GM12865 (cell line): ENCODE measurements at regions not wholly inside any gene's neighbourhood (a gene's known extent, or its start where the extent isn't known, plus 50 kb on each side); places are given as distances from the start of the nearest gene placed in this dataset.

Experiments used
- DNase-seq: peaks from one replicate; pipeline ENCODE4 v3.0.0; 2010; ENCODE audit warnings: low read depth
- H3K4me3 ChIP-seq: 2 replicates; pipeline ENCODE4 v1.5.1; 2011; ENCODE audit warnings: mild to moderate bottlenecking, low read depth, low read length, control low read depth
- TF ChIP-seq, protein P1 (sequence below): IDR thresholded peaks from 2 replicates; pipeline ENCODE4 v1.5.1; 2011; ENCODE audit warnings: low read length, control low read depth, low read depth, inconsistent platforms; ENCODE audit not compliant: insufficient read depth; ENCODE audit errors: missing control alignments

DNA sequence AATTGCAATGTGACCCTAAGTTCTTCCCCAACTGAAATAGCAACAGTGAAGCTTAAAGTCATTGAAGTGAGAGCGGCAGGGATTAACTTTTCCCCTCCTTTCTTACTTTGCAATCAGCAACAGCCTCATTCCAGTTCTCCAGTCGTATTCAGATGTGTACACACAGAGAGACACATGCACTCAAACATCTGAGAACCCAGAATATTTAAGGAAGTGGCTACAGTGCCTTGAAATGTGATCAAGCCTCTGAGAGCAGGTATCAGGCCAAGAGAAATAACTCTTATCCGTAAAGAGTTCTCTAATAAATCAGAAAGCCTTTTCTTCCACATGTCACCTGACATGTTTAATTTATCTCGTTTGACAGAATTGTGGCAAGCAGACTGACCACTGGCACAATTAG lies 388.9 kb upstream of the NPVF start:
- H3K4me3 ChIP-seq, result no peak overlapping the region
- TF ChIP-seq, protein P1, sequence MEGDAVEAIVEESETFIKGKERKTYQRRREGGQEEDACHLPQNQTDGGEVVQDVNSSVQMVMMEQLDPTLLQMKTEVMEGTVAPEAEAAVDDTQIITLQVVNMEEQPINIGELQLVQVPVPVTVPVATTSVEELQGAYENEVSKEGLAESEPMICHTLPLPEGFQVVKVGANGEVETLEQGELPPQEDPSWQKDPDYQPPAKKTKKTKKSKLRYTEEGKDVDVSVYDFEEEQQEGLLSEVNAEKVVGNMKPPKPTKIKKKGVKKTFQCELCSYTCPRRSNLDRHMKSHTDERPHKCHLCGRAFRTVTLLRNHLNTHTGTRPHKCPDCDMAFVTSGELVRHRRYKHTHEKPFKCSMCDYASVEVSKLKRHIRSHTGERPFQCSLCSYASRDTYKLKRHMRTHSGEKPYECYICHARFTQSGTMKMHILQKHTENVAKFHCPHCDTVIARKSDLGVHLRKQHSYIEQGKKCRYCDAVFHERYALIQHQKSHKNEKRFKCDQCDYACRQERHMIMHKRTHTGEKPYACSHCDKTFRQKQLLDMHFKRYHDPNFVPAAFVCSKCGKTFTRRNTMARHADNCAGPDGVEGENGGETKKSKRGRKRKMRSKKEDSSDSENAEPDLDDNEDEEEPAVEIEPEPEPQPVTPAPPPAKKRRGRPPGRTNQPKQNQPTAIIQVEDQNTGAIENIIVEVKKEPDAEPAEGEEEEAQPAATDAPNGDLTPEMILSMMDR, result no peak
- no peak for DNase-seq

DNA sequence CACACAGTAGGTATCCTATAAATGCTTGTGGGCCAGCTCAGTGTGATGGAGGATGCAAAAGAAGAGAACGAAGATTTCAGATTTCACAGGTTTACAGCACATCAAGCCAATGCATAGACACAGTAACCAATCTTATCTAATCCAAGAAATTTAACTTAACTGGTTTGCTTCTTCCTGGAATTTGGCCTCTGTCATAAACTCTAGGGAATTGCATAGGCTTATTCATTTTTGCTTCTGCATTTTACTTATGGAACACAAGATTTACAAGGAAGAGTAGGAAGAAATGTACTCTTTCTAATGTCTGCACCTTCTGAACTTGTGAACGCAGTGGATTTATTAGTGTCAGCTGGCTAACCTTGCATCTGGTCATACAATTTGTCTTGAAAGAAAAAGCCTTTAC lies 389.4 kb upstream of the NPVF start:
- H3K4me3 ChIP-seq, result no peak overlapping the region
- TF ChIP-seq, protein P1, result no peak
- no peak for DNase-seq

DNA sequence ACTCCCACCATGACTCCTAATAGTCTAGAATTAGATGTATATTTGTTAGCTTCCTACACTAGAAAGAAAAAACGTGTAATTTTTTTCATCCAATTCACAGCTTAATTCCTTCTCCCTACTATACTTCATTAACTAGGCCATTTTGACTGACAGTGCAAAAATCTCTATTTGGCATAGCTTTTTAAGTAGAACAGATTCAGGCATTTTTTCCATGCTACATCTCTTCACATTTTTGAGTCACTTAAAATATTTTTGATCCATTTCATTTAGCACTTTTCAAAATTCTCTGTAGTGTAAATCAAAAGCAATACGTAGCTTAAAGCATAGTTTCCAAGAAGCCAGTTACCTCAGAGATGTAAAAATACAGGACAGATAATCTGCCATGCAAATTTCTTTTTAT lies 391.1 kb upstream of the NPVF start:
- TF ChIP-seq, protein P1, result no peak
- DNase-seq, result no peak
- H3K4me3 ChIP-seq, result no peak overlapping the region

DNA sequence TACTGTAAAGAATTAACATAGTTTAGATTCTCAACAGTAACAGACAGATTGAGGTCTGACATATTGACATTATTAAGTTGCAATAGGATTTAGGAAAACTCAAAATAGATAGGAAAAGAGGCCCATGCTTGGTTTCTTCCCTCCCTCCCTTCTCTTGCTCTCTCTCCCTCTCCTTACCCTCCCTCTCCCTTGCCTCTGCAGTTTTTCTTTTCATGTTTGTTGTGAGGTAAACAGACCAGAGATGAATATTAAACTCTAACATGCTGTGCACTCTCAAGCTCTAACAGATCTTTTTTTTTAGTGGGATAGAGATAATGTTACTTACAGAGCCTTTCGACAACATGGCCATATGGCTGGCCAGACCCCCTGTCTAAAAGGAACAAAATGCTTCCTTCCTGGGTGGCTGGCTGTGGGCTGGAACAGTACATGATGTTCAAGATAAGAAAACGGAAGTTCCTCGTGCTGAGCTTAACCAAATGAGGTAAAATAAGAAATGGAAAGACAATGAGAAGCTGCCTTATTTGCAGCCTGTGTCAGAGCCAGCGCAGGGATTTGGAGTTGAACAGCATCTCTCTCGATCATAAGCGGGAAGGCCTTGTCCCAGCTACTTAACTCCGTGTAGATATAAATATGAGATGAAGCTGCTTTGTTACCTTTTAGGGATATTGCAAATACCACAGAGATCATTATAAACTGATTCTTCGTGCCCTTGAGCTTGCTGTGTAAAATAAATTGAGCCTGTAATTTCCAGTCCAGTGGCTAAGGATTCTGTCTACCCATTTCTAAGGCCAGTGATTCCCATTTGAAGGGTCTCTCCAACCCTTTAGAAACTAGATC lies 391.9 kb upstream of the NPVF start:
- DNase-seq, result no peak
- TF ChIP-seq, protein P1, result no peak
- H3K4me3 ChIP-seq, result no peak overlapping the region

DNA sequence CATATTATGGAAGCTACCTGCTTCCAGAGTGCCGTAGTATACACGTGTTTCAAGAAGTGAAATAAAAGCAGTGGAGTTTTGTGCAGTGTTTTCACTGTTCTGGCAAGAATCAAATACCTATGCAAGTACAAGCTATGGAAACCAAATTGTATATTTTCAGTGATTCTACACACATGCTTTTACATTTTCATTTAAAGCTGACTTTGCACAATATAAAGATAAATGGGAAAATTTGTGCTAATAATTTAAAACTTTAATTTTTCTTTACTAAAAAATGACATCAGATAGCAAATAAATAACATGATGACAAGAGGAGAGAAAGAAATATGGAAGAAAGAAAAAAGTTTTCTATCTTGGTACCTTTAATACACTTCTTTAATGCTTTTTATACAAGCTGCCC lies 393.7 kb upstream of the NPVF start:
- DNase-seq, result no peak
- TF ChIP-seq, protein P1, result no peak
- H3K4me3 ChIP-seq, result no peak overlapping the region

DNA sequence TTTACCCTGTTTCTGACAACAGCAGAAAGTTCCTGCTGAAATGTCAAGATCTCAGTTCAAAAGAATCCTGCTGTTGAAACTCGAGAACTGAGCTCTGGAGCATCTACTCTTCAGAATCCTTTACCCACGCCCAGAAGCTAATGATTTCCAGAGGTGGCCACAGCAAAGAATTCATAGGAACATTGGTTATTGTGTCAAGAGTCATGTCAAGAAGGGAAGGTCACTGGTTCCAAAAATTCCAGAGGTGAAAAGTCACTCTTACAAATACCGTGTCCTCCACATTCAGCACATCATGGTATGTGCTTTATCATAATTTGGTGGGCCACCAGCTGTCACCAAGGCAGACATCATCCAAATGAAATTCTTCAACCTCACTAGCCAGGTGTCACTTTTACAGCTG lies 394.4 kb upstream of the NPVF start:
- no peak for DNase-seq
- TF ChIP-seq, protein P1, result no peak

DNA sequence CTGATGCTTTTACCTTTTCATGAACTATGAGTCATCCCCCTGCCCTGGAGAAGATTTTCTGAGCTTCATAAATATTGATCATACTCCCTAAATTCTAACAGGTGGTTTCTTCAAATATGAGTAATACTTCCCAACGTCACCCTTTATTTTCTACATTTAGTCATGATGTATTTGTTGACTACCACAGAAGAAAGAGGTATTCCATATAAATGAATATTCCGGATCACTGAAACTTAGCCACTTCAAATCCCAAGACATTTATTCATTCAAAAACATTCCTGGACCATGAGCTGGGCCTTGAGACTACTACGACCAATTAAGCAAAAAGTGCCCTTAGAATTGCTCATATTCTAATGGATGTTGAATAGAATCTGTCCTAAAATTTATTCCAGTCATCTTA lies 395.8 kb upstream of the NPVF start:
- TF ChIP-seq, protein P1, result no peak
- no peak overlapping the region for H3K4me3 ChIP-seq
- no peak for DNase-seq

More for the DNA sequence above, 394.4 kb upstream of the NPVF start:
- H3K4me3 ChIP-seq, result no peak overlapping the region
